Mucosa of descending colon (tissue), 3 donors: ENCODE measurements at regions not wholly inside any gene's neighbourhood (a gene's known extent, or its start where the extent isn't known, plus 50 kb on each side); places are given as distances from the start of the nearest gene placed in this dataset.

ENCODE experiments used
- ATAC-seq: fragments of 200-7000 bp; cut with Tn5 transposase; one replicate; pipeline ENCODE4 v1.9.1; 2020; ENCODE audit warnings: mild to moderate bottlenecking, moderate library complexity
- DNase-seq, 3 donors: peaks; one replicate each; pipeline ENCODE4 v3.0.0-alpha.2; 2020
- H3K36me3 ChIP-seq: fragments of 200-600 bp; one replicate; pipeline ENCODE4 v1.8.0; 2021; ENCODE audit warnings: low read depth, mild to moderate bottlenecking
- H3K4me1 ChIP-seq: fragments of 200-600 bp; one replicate; pipeline ENCODE4 v1.8.0; 2021; ENCODE audit warnings: low read depth, mild to moderate bottlenecking
- H3K4me3 ChIP-seq: fragments of 200-600 bp; one replicate; pipeline ENCODE4 v1.8.0; 2021; ENCODE audit warnings: mild to moderate bottlenecking
- H3K9me3 ChIP-seq: fragments of 200-600 bp; one replicate; pipeline ENCODE4 v1.8.0; 2021; ENCODE audit warnings: mild to moderate bottlenecking
- intact Hi-C, 2 donors: fragments of 100-400 bp; cut with DNase I in 1 of 2; cut with micrococcal nuclease in 1 of 2; formaldehyde crosslinking; loops; one replicate each; pipeline versions ENCODE4 v1.11.0 to v1.11.1; 2022; cut with DNase I, micrococcal nuclease
- TF ChIP-seq, protein P1 (sequence below): fragments of 200-600 bp; IDR thresholded peaks from one replicate; pipeline ENCODE4 v1.8.0; 2022; ENCODE audit warnings: antibody characterized with exemption, mild to moderate bottlenecking
- donor health status: DM: no; HTN: no; CAD: no; lungs with moderate emphysema.
- donor health status: DM: no; HTN: no; CAD: no.
- donor health status: DM: no; HTN: yes; CAD: no.

GRCh38 chr1:194485432-194485831 lies 1299.0 kb upstream of the B3GALT2 start:
- ATAC-seq (no peak), DNase-seq (no peak)
- TF ChIP-seq, protein P1, sequence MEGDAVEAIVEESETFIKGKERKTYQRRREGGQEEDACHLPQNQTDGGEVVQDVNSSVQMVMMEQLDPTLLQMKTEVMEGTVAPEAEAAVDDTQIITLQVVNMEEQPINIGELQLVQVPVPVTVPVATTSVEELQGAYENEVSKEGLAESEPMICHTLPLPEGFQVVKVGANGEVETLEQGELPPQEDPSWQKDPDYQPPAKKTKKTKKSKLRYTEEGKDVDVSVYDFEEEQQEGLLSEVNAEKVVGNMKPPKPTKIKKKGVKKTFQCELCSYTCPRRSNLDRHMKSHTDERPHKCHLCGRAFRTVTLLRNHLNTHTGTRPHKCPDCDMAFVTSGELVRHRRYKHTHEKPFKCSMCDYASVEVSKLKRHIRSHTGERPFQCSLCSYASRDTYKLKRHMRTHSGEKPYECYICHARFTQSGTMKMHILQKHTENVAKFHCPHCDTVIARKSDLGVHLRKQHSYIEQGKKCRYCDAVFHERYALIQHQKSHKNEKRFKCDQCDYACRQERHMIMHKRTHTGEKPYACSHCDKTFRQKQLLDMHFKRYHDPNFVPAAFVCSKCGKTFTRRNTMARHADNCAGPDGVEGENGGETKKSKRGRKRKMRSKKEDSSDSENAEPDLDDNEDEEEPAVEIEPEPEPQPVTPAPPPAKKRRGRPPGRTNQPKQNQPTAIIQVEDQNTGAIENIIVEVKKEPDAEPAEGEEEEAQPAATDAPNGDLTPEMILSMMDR, result no peak
- no peak overlapping the region for H3K4me3 ChIP-seq
- H3K36me3 ChIP-seq, result no peaks in the 10 kb centered on the region
- no peaks in the 10 kb centered on the region for H3K4me1 ChIP-seq
- intact Hi-C loops, result no loop called here
- H3K9me3 ChIP-seq, result no peaks in the 10 kb centered on the region

- Histone ChIP-seq H3K4me1 (no peaks in the 10 kb centered on the region), H3K36me3 (no peaks in the 10 kb centered on the region), H3K4me3 (no peak overlapping the region), H3K9me3 (no peaks in the 10 kb centered on the region)
- no peak for ATAC-seq
- intact Hi-C loops, result no loop called here
- DNase-seq, result no peak
- TF ChIP-seq, protein P1, result no peak
These were observed 1292.3 kb upstream of the B3GALT2 start for GRCh38 chr1:194478731-194479130.

DNA sequence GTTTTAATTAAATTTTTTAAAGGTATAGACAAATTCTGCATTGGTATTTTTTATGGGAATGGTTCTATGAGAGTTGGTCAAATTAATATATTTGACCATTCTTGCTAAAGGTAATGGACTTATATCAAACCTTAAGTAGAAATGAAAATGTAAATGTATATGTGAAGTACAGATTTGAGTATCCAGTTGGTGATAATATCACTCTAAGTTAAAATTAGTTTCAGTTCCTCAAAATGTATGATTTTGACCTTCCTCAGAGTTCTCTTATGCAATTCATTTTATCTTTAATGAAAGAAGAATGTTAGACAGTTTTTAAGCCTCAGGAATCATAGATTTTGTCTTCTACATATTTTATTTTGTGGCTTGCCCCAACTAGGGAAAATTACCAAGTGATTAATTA lies 1291.5 kb upstream of the B3GALT2 start:
- Histone ChIP-seq H3K4me1 (no peaks in the 10 kb centered on the region), H3K4me3 (no peak overlapping the region), H3K36me3 (no peaks in the 10 kb centered on the region), H3K9me3 (no peaks in the 10 kb centered on the region)
- ATAC-seq (no peak), DNase-seq (no peak)
- intact Hi-C loops, result no loop called here
- TF ChIP-seq, protein P1, result no peak

GRCh38 chr1:194476872-194477271 lies 1290.5 kb upstream of the B3GALT2 start:
- no peak for ATAC-seq
- TF ChIP-seq, protein P1, result no peak
- intact Hi-C loops, result no loop called here
- Histone ChIP-seq H3K4me1 (no peaks in the 10 kb centered on the region), H3K4me3 (no peak overlapping the region), H3K9me3 (no peaks in the 10 kb centered on the region), H3K36me3 (no peaks in the 10 kb centered on the region)
- DNase-seq, result no peak

- DNase-seq (no peak), ATAC-seq (no peak)
- Histone ChIP-seq H3K4me1 (no peaks in the 10 kb centered on the region), H3K4me3 (no peak overlapping the region), H3K9me3 (no peaks in the 10 kb centered on the region), H3K36me3 (no peaks in the 10 kb centered on the region)
- TF ChIP-seq, protein P1, result no peak
- intact Hi-C loops, result no loop called here
These were observed 1289.9 kb upstream of the B3GALT2 start for GRCh38 chr1:194476351-194476750.

GRCh38 chr1:194474701-194475100 lies 1288.3 kb upstream of the B3GALT2 start:
- Histone ChIP-seq H3K36me3 (no peaks in the 10 kb centered on the region), H3K4me3 (no peak overlapping the region), H3K9me3 (no peaks in the 10 kb centered on the region), H3K4me1 (no peaks in the 10 kb centered on the region)
- TF ChIP-seq, protein P1, result no peak
- no peak for DNase-seq
- ATAC-seq, result no peak
- intact Hi-C loops, result no loop called here
